ENCODE measurements at regions not wholly inside any gene's neighbourhood (a gene's known extent, or its start where the extent isn't known, plus 50 kb on each side); places are given as distances from the start of the nearest gene placed in this dataset.

- no peak overlapping the region for H3K4me3 ChIP-seq (ENCODE audit: low read depth, low read length)
These were observed 212.5 kb downstream of the CSNK2A3 start for GRCh38 chr11:11140510-11140909.

GRCh38 chr11:11137339-11137738 lies 215.7 kb downstream of the CSNK2A3 start:
- no peak overlapping the region for H3K4me3 ChIP-seq (ENCODE audit: low read depth, low read length)

GRCh38 chr11:11135820-11136476 lies 217.1 kb downstream of the CSNK2A3 start:
- no peak overlapping the region for H3K4me3 ChIP-seq (ENCODE audit: low read depth, low read length)

GRCh38 chr11:11129118-11129517 lies 223.9 kb downstream of the CSNK2A3 start:
- no peak overlapping the region for H3K4me3 ChIP-seq (ENCODE audit: low read depth, low read length)

GRCh38 chr11:11125618-11126017 lies 227.4 kb downstream of the CSNK2A3 start:
- no peak overlapping the region for H3K4me3 ChIP-seq (ENCODE audit: low read depth, low read length)

GRCh38 chr11:11122749-11123148 lies 230.3 kb downstream of the CSNK2A3 start:
- no peak overlapping the region for H3K4me3 ChIP-seq (ENCODE audit: low read depth, low read length)

GRCh38 chr11:11119917-11120316 lies 233.1 kb downstream of the CSNK2A3 start:
- no peak overlapping the region for H3K4me3 ChIP-seq (ENCODE audit: low read depth, low read length)

GRCh38 chr11:11117730-11118129 lies 235.3 kb downstream of the CSNK2A3 start:
- H3K4me3 ChIP-seq (ENCODE audit: low read depth, low read length), result no peak overlapping the region

- H3K4me3 ChIP-seq (ENCODE audit: low read depth, low read length), result no peak overlapping the region
These were observed 237.6 kb downstream of the CSNK2A3 start for GRCh38 chr11:11115475-11115874.

- H3K4me3 ChIP-seq (ENCODE audit: low read depth, low read length), result no peak overlapping the region
These were observed 239.4 kb downstream of the CSNK2A3 start for GRCh38 chr11:11113626-11114025.

GRCh38 chr11:11108026-11108425 lies 245.0 kb downstream of the CSNK2A3 start:
- no peak overlapping the region for H3K4me3 ChIP-seq (ENCODE audit: low read depth, low read length)

GRCh38 chr11:11107076-11107723 lies 245.8 kb downstream of the CSNK2A3 start:
- no peak overlapping the region for H3K4me3 ChIP-seq (ENCODE audit: low read depth, low read length)

GRCh38 chr11:11105361-11105760 lies 247.5 kb upstream of the ZBED5 start:
- H3K4me3 ChIP-seq (ENCODE audit: low read depth, low read length), result no peak overlapping the region

- no peak overlapping the region for H3K4me3 ChIP-seq (ENCODE audit: low read depth, low read length)
These were observed 238.2 kb upstream of the ZBED5 start for GRCh38 chr11:11095831-11096723.

GRCh38 chr11:11090495-11090894 lies 232.6 kb upstream of the ZBED5 start:
- no peak overlapping the region for H3K4me3 ChIP-seq (ENCODE audit: low read depth, low read length)

- no peak overlapping the region for H3K4me3 ChIP-seq (ENCODE audit: low read depth, low read length)
These were observed 232.0 kb upstream of the ZBED5 start for GRCh38 chr11:11089805-11090204.

GRCh38 chr11:11086979-11087378 lies 229.1 kb upstream of the ZBED5 start:
- no peak overlapping the region for H3K4me3 ChIP-seq (ENCODE audit: low read depth, low read length)

GRCh38 chr11:11085580-11085979 lies 227.7 kb upstream of the ZBED5 start:
- H3K4me3 ChIP-seq (ENCODE audit: low read depth, low read length), result no peak overlapping the region

- H3K4me3 ChIP-seq (ENCODE audit: low read depth, low read length), result no peak overlapping the region
These were observed 226.5 kb upstream of the ZBED5 start for GRCh38 chr11:11084337-11084736.

- no peak overlapping the region for H3K4me3 ChIP-seq (ENCODE audit: low read depth, low read length)
These were observed 225.6 kb upstream of the ZBED5 start for GRCh38 chr11:11083441-11083840.

GRCh38 chr11:11082646-11083045 lies 224.8 kb upstream of the ZBED5 start:
- H3K4me3 ChIP-seq (ENCODE audit: low read depth, low read length), result no peak overlapping the region

GRCh38 chr11:11081776-11082175 lies 223.9 kb upstream of the ZBED5 start:
- no peak overlapping the region for H3K4me3 ChIP-seq (ENCODE audit: low read depth, low read length)

All from iPS-11a (cell line).